Activated CD8-positive, alpha-beta T cell treated with anti-CD3 and anti-CD28 coated beads for 36 hours (primary cell): ENCODE measurements at regions not wholly inside any gene's neighbourhood (a gene's known extent, or its start where the extent isn't known, plus 50 kb on each side); places are given as distances from the start of the nearest gene placed in this dataset.

Source experiments
- ATAC-seq: fragments of 200-7000 bp; cut with Tn5 transposase; one replicate; pipeline ENCODE4 v1.10.0; 2021; ENCODE audit warnings: mild to moderate bottlenecking, moderate library complexity
- CTCF ChIA-PET: fragments of 350-600 bp; sonication (Branson Sonifier 250); formaldehyde crosslinking; loops from one replicate; lab custom pipeline; 2021; ENCODE audit warnings: antibody characterized with exemption; lab: Charles Lee
- POLR2A ChIA-PET: fragments of 350-600 bp; sonication (Branson Sonifier 250); formaldehyde crosslinking; loops from one replicate; lab custom pipeline; 2021; ENCODE audit warnings: antibody characterized with exemption; lab: Charles Lee
- DNase-seq: peaks from one replicate; pipeline ENCODE4 v3.0.0-alpha.2; 2020
- H3K27ac Mint-ChIP-seq: one replicate; pipeline ENCODE4 v1.8.0; 2021; ENCODE audit warnings: mild to moderate bottlenecking, mixed read lengths
- H3K27me3 Mint-ChIP-seq: one replicate; pipeline ENCODE4 v1.8.0; 2021; ENCODE audit warnings: mixed read lengths
- H3K36me3 Mint-ChIP-seq: one replicate; pipeline ENCODE4 v1.8.0; 2021; ENCODE audit warnings: low read depth, mixed read lengths
- H3K4me1 Mint-ChIP-seq: one replicate; pipeline ENCODE4 v1.8.0; 2021; ENCODE audit warnings: low read depth, mixed read lengths
- H3K4me3 Mint-ChIP-seq: one replicate; pipeline ENCODE4 v1.8.0; 2021; ENCODE audit warnings: mild to moderate bottlenecking, moderate library complexity, mixed read lengths
- H3K9me3 Mint-ChIP-seq: one replicate; pipeline ENCODE4 v1.8.0; 2021; ENCODE audit warnings: mixed read lengths
- CTCF ChIP-seq: fragments of 200-600 bp; IDR thresholded peaks from one replicate; pipeline ENCODE4 v1.8.0; 2022; ENCODE audit warnings: antibody characterized with exemption, mild to moderate bottlenecking
- intact Hi-C: fragments of 100-400 bp; cut with micrococcal nuclease; formaldehyde crosslinking; loops from one replicate; pipeline ENCODE4 v1.10.0; 2022

- H3K4me3 Mint-ChIP-seq, result no peak overlapping the region
- H3K4me1 Mint-ChIP-seq, result no peaks in the 10 kb centered on the region
- ATAC-seq, result no peak
- H3K9me3 Mint-ChIP-seq, result no peaks in the 10 kb centered on the region
- H3K36me3 Mint-ChIP-seq, result no peaks in the 10 kb centered on the region
- H3K27me3 Mint-ChIP-seq, result peaks cover 6% of the 10 kb centered on the region
- intact Hi-C loops, result no loop called here
- H3K27ac Mint-ChIP-seq, result no peak overlapping the region
- TF ChIP-seq CTCF, result no peak
- DNase-seq, result no peak
- ChIA-PET POLR2A (no interaction called here), CTCF (no interaction called here)
Observed at GRCh38 chr13:109922518-109922917, 136.1 kb upstream of the IRS2 start.

GRCh38 chr13:109919715-109920375 is 133.5 kb upstream of the IRS2 start:
- no peaks in the 10 kb centered on the region for H3K36me3 Mint-ChIP-seq
- H3K4me3 Mint-ChIP-seq, result no peak overlapping the region
- DNase-seq, result no peak
- H3K9me3 Mint-ChIP-seq, result no peaks in the 10 kb centered on the region
- H3K4me1 Mint-ChIP-seq, result no peaks in the 10 kb centered on the region
- H3K27ac Mint-ChIP-seq, result no peak overlapping the region
- no peak for ATAC-seq
- H3K27me3 Mint-ChIP-seq, result peaks cover 6% of the 10 kb centered on the region
- POLR2A ChIA-PET, result no interaction called here
- intact Hi-C loops, result no loop called here
- TF ChIP-seq CTCF, result no peak
- CTCF ChIA-PET, result interaction anchor here (1.2 kb wide), 1 partner anchor 19 kb away, joined by 3 read pairs; no protein-coding TSS in a partner anchor

GRCh38 chr13:109918179-109918711 is 131.9 kb upstream of the IRS2 start:
- Mint-ChIP-seq H3K4me1 (no peaks in the 10 kb centered on the region), H3K27ac (no peak overlapping the region), H3K36me3 (no peaks in the 10 kb centered on the region), H3K4me3 (no peak overlapping the region), H3K9me3 (no peaks in the 10 kb centered on the region), H3K27me3 (peaks cover 6% of the 10 kb centered on the region)
- ChIA-PET POLR2A (interaction anchor here (0.7 kb wide), 1 partner anchor 20 kb away, joined by 3 read pairs; no protein-coding TSS in a partner anchor), CTCF (no interaction called here)
- DNase-seq (no peak), ATAC-seq (no peak)
- no peak for TF ChIP-seq CTCF
- intact Hi-C loops, result no loop called here

GRCh38 chr13:109917422-109917821 is 131.0 kb upstream of the IRS2 start:
- ChIA-PET POLR2A (no interaction called here), CTCF (no interaction called here)
- H3K9me3 Mint-ChIP-seq, result no peaks in the 10 kb centered on the region
- no peaks in the 10 kb centered on the region for H3K36me3 Mint-ChIP-seq
- H3K4me3 Mint-ChIP-seq, result no peak overlapping the region
- no peak overlapping the region for H3K27ac Mint-ChIP-seq
- intact Hi-C loops, result no loop called here
- no peak for TF ChIP-seq CTCF
- no peaks in the 10 kb centered on the region for H3K4me1 Mint-ChIP-seq
- H3K27me3 Mint-ChIP-seq, result peaks cover 6% of the 10 kb centered on the region
- DNase-seq (no peak), ATAC-seq (no peak)

GRCh38 chr13:109913936-109914510 is 127.6 kb upstream of the IRS2 start:
- H3K27ac Mint-ChIP-seq, result no peak overlapping the region
- CTCF ChIA-PET, result no interaction called here
- H3K27me3 Mint-ChIP-seq, result no peaks in the 10 kb centered on the region
- POLR2A ChIA-PET, result no interaction called here
- H3K36me3 Mint-ChIP-seq, result no peaks in the 10 kb centered on the region
- ATAC-seq (no peak), DNase-seq (no peak)
- no peaks in the 10 kb centered on the region for H3K9me3 Mint-ChIP-seq
- TF ChIP-seq CTCF, result no peak
- H3K4me1 Mint-ChIP-seq, result no peaks in the 10 kb centered on the region
- no peak overlapping the region for H3K4me3 Mint-ChIP-seq
- intact Hi-C loops, result no loop called here
